ENCODE measurements at regions not wholly inside any gene's neighbourhood (a gene's known extent, or its start where the extent isn't known, plus 50 kb on each side); places are given as distances from the start of the nearest gene placed in this dataset.
A peak's percentile ranks its signal among the peaks of the same experiment; 100 is the strongest.

GRCh38 chr5:89300426-89300970 is 417.5 kb upstream of the MEF2C start:
- DNase-seq (ENCODE audit: low spot score): no peak

DNA sequence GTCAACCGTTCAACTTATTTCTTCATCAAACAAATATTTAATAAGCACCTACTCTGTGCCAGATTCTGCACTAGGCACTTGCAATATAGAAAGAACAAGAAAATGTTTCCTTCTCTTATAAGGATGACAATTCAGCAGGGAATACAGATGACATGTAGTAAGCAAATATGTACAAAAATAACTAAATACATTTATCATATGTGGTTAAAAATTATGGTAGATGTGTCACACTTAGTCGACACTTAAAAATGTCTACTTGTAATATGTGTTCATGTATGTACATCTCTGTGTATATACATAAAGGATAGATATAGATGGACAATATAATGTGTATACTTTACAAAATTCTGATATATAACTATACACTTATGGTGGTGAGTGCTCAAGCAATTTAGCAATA is 417.0 kb upstream of the MEF2C start:
- no peak for DNase-seq (ENCODE audit: low spot score)

DNA sequence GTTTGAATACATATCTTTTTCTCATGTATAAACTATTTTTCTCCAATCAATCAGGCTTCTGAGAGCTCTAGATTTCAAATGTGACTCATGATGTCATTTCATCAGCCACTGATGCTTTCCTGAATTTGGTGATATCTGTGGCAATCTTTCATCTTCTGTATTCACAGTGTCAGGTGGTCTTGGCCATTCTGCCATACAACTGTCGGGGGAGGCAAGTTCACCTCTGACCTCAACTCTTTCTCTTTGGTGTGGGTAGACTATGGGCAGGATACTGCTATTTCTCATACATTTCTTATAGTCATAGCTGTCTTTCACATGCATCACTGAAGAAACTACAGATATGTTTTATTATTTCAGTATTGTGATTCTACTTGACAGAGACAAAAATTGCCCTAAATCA is 414.1 kb upstream of the MEF2C start:
- DNase-seq (ENCODE audit: low spot score): no peak

DNA sequence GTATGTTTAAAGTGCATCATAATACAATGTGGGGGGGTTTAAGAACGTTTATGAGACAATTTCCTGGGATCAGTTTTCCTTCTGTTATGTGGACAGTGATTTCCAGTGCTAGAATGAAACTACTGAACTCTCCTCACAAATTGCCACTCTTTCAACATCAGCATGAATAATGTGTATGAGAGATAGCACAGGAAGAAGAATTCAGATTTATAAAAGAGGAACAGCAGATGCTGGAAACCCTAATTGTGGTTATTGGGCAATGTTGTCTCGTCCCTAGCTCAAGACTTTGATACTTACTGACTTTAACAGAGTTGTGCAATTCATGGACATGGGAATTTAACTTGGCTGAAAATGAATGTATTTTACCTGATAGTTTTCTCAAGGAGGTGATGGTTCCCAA is 410.8 kb upstream of the MEF2C start:
- DNase-seq (ENCODE audit: low spot score): no peak

- DNase-seq (ENCODE audit: low spot score): no peak
Observed at GRCh38 chr5:89292487-89292886, 409.5 kb upstream of the MEF2C start.

GRCh38 chr5:89289604-89290003 is 406.6 kb upstream of the MEF2C start:
- no peak for DNase-seq (ENCODE audit: low spot score)

- no peak for DNase-seq (ENCODE audit: low spot score)
Observed at GRCh38 chr5:89287964-89288363, 405.0 kb upstream of the MEF2C start.

- DNase-seq (ENCODE audit: low spot score): no peak
Observed at GRCh38 chr5:89286320-89286719, 403.3 kb upstream of the MEF2C start.

DNA sequence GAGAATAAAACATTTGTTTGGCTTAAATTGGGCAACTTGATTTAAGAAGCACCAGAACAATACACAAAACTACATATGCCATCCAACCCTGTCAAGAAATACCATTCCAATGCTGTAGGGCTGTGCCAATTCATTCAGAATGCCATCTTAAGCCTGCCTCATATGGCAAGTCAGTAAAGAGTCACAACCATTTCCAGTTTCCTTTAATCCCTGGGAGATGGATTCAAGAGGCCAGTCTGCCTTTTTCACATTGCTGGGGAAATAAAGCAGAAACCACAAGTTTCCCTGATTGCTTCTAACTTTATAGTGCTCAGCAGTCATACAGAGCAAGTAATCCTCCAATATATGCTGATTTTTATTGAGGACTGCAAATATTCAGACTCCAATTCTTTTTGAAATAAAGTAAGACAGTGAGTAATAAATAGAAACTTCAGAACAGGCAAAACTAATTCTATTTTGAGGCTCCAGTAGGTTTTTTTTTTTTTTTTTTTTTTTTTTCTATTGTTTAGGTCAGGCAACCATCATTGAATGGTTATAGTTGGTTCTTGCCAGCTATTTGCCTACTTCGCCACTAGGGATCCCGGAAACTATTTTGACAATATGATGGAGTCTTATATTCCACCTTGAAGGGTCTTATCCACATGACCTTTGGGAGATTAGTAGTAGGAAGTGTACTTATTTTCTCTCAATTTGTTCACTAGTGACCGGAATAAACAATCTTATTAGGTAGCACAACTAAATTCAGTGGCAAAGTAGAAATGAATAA is 400.9 kb upstream of the MEF2C start:
- no peak for DNase-seq (ENCODE audit: low spot score)

- peak; percentile 57 for DNase-seq (ENCODE audit: low spot score)
Observed at GRCh38 chr5:89282554-89283510, 399.8 kb upstream of the MEF2C start.

DNA sequence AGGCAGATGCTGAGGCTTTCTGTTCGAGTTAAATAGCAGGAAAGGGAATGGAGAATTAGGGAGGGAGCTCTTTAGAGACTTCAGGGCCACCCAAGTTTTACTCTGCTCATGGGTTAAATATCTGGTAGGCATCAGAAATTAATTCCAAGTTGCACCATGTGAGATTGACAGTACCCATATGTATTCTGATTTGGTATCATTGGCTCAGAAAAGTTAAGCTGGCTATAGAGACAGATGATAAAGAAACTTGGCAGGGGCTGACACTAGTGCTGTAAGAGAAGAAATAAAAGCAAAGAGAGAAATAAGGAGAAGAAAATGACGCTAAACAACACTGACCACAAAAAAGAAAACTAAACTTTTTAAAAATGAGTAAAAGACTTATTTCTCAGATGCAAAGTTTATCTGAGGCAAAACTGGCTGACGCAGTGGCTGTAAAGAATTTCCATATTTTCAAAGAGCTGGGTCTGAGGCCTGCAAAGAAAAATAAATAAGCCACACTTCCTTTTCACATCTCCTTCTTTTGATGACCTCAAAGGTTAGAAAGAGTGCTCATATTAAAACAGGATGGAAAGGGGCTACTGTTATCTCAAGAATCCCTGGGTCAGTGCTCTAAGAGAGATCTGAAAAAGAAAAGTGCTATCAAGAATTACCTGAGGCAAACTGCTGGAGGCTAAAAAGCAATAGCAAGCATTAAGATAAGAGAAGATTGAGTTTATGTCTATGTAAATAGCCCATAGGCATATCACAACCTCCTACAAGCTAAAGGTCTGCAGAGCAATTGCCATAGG is 399.0 kb upstream of the MEF2C start:
- no peak for DNase-seq (ENCODE audit: low spot score)

GRCh38 chr5:89281211-89281610 is 398.2 kb upstream of the MEF2C start:
- no peak for DNase-seq (ENCODE audit: low spot score)

- DNase-seq (ENCODE audit: low spot score): no peak
Observed at GRCh38 chr5:89280103-89281037, 397.4 kb upstream of the MEF2C start.

DNA sequence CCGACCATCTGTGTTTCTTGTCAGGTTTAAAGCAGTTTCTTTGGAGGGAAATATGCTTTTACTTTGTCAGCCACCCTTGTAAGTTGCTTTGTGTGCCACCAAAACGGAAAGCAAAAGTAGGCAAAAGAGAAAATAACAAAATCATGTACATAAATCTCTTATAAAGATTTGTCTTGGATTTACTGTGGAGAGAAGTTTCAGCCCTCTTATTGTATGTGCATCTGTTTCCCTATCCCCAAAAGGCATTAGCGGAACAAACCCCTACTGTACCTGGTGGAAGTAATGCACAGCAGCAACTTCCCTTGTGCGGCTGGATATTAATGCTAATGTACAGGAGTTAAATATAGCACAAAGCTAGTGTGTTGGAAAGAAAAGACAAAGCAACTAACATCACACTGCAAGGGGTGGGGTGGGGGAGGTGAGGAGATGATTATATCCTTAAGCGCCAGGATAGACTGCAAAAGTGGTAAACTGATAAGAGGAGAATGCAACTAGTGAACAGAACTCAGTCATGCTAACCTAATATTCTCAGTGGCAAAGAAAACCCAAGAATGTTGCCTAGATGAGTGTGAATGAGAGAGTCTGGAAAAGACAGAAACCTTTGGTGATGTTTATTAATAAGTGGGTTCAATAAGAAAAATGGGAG is 396.5 kb upstream of the MEF2C start:
- no peak for DNase-seq (ENCODE audit: low spot score)

DNA sequence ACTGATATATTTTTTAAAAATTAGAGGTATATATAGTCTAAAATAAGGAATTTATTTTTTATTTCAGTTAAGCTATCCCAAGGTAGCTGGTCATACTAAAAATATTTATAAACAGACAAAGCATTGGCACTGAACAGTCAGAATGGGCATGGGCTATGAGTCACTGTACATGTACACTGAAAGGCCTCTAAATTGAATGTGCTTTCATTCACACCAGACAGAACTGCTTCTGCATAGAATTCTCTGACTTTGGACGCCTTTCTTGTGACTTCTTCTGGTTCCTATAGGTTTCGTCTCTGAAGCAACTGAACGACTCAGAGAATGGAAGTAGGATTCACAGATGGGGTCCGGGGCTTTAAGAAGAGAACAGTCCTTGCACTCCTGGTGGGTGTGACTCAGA is 394.8 kb upstream of the MEF2C start:
- no peak for DNase-seq (ENCODE audit: low spot score)

DNA sequence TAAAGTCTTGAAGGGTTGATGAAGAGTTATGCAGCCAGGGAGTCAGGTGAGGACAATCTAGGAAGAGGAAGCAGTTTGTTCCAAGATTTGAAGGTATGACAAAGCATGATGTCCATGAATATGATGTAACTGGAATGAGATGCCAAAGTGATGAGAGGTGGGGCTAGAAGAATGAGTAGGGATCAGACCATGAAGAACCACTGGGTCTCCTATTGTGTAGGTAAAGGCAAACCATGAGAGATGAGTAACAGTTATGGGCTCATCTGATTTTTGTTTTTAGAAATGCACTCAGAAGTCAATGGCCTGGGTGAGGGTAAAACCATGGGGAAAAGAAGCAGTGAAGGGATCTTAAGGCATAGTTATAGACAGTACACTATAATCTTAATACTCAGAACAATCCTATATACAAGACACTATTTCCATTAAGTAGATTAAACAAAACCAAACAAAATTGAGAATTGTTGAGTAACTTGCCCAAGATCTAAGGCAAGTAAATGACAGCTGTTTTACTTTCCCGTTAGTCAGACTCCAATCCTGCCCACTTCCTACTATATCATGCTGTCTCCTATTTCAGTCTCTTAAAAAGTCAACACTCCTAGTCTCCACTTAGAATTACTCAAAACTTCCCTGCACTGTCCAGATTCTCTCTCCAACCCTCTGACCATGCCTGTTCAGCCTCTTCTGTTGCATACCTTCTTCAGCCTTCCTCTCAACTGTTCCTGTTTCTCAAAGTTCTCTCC is 393.8 kb upstream of the MEF2C start:
- no peak for DNase-seq (ENCODE audit: low spot score)

DNA sequence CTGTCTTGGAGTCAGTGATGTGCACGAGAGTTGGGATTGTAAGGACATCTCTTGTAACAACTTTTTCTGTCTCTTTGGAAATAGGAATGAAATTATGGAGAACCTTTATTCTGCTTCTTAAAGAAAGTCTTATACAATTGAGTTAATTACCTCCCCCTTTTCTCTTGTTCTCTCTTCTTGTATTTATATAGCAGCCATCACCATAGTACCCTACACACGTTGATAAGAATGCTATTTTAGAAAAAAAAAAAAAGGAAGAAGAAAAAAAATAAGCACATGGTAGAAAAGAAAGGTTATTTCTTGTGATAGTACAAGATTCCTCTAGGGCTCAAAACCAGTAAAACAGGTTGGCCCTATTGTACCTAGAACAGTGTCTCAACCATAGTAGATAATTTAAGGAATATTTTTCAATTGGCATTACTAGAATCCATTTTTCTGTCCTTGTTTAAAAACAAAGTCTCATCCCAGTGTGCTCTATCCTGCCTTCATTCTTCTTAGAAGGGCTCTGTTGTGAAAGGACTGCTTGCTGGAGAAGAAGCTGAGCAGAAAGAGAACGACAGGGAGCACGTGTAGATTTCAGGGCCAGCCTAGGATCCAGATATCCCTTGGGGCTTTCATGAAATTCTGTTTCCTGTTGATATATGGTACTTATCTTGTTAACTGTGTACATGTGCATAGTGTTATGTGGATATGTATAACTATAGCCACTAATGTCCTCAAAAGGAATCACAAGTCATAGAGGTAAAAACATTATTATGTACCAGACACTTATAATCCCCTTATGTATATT is 392.3 kb upstream of the MEF2C start:
- DNase-seq (ENCODE audit: low spot score): no peak

- no peak for DNase-seq (ENCODE audit: low spot score)
Observed at GRCh38 chr5:89273289-89273688, 390.3 kb upstream of the MEF2C start.

GRCh38 chr5:89270901-89271300 is 387.9 kb upstream of the MEF2C start:
- no peak for DNase-seq (ENCODE audit: low spot score)

Data from COLO829 (cell line).